NCI-H1694 (cell line): ENCODE measurements at regions not wholly inside any gene's neighbourhood (a gene's known extent, or its start where the extent isn't known, plus 50 kb on each side); places are given as distances from the start of the nearest gene placed in this dataset.
"Not testable (repeated sequence)": the region's sequence is repeated elsewhere in the genome, so short reads cannot be mapped to it uniquely, and the experiment has no call there.

Experiments
- DNase-seq: peaks from one replicate; lab custom pipeline; 2025; lab: John Stamatoyannopoulos, UW

GRCh38 chr22:23500508-23501260 is 79.4 kb downstream of the IGLL1 start:
- no peak for DNase-seq

- no peak for DNase-seq
Observed at GRCh38 chr22:23499845-23500500, 80.1 kb downstream of the IGLL1 start.

GRCh38 chr22:23498811-23499798 is 81.0 kb downstream of the IGLL1 start:
- DNase-seq, result no peak

GRCh38 chr22:23497889-23498288 is 82.2 kb downstream of the IGLL1 start:
- DNase-seq, result not testable (repeated sequence)

GRCh38 chr22:23497016-23497885 is 82.8 kb downstream of the IGLL1 start:
- no peak for DNase-seq

GRCh38 chr22:23496445-23496833 is 83.7 kb downstream of the IGLL1 start:
- DNase-seq, result no peak

- DNase-seq, result no peak
Observed at GRCh38 chr22:23495614-23496444, 84.3 kb downstream of the IGLL1 start.

GRCh38 chr22:23494930-23495266 is 85.2 kb downstream of the IGLL1 start:
- no peak for DNase-seq

GRCh38 chr22:23485490-23485889 is 94.6 kb downstream of the IGLL1 start:
- DNase-seq, result no peak

GRCh38 chr22:23484651-23485050 is 95.4 kb downstream of the IGLL1 start:
- DNase-seq, result no peak

- DNase-seq, result no peak
Observed at GRCh38 chr22:23481369-23481768, 98.7 kb downstream of the IGLL1 start.

- DNase-seq, result no peak
Observed at GRCh38 chr22:23478175-23478574, 101.9 kb downstream of the IGLL1 start.

- peak; percentile 72 for DNase-seq
Observed at GRCh38 chr22:23474531-23474930, 105.6 kb downstream of the IGLL1 start.

GRCh38 chr22:23473901-23474300 is 106.2 kb downstream of the IGLL1 start:
- no peak for DNase-seq

- DNase-seq, result not testable (repeated sequence)
Observed at GRCh38 chr22:23472376-23472775, 107.7 kb downstream of the IGLL1 start.

GRCh38 chr22:23471698-23472097 is 108.4 kb downstream of the IGLL1 start:
- DNase-seq, result no peak

GRCh38 chr22:23470811-23471389 is 109.2 kb downstream of the IGLL1 start:
- no peak for DNase-seq

- DNase-seq, result no peak
Observed at GRCh38 chr22:23467721-23468294, 112.3 kb downstream of the IGLL1 start.

GRCh38 chr22:23466351-23466750 is 113.7 kb downstream of the IGLL1 start:
- no peak for DNase-seq

- DNase-seq, result not testable (repeated sequence)
Observed at GRCh38 chr22:23464796-23465195, 115.3 kb downstream of the IGLL1 start.
